ENCODE measurements at regions not wholly inside any gene's neighbourhood (a gene's known extent, or its start where the extent isn't known, plus 50 kb on each side); places are given as distances from the start of the nearest gene placed in this dataset.

DNA sequence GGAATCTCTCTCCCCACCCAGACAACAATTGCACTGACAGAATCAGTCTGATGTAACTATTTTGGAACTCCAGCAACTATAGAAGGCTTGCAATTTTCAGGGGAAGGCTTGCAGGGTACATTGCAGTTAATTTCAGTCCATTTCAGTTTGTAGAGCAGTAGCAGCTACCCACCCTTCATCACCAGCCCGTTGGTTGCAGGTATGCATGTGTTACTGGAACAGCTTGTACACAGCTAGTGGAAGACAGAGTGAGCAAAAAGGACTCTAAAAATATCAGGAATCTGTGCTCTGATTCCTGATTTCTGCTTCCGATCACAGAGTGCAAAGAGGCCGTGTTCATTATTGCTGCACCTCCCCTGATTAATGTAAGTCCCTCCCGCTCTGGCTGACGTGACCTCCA, 449.0 kb downstream of the NPHP4 start:
- Histone ChIP-seq H3K9me3 (ENCODE audit: control insufficient read depth, insufficient read depth, low read depth, low read length) (no peaks in the 10 kb centered on the region), H3K4me1 (ENCODE audit: control insufficient read depth, extremely low read depth, insufficient read depth, low read length) (no peaks in the 10 kb centered on the region), H2AFZ (ENCODE audit: low read length) (no peak overlapping the region), H3K27me3 (ENCODE audit: control insufficient read depth, insufficient read depth, low read length) (no peaks in the 10 kb centered on the region), H3K79me2 (ENCODE audit: control insufficient read depth, insufficient read depth, low read length) (no peaks in the 10 kb centered on the region), H3K4me2 (ENCODE audit: extremely low read depth, insufficient read depth, low read length) (no peak overlapping the region), H3K4me3 (replicated peaks in 1 of 4; ENCODE audit: control extremely low read depth in 1 of 4, insufficient read depth in 1 of 4, low read depth in 3 of 4, low read length in 4 of 4) (no peak overlapping the region), H3K9ac (ENCODE audit: insufficient read depth, low read length) (no peak overlapping the region), H4K20me1 (ENCODE audit: control insufficient read depth, extremely low read depth, insufficient read depth, low read length) (no peaks in the 10 kb centered on the region), H3K27ac (ENCODE audit: insufficient read depth, low read length) (no peak overlapping the region), H3K36me3 (ENCODE audit: control insufficient read depth, insufficient read depth, low read length) (no peaks in the 10 kb centered on the region)
- no peak for TF ChIP-seq EZH2 (IDR thresholded peaks at IDR 0.05; ENCODE audit: low read length, missing control alignments)
- TF ChIP-seq, protein P1, sequence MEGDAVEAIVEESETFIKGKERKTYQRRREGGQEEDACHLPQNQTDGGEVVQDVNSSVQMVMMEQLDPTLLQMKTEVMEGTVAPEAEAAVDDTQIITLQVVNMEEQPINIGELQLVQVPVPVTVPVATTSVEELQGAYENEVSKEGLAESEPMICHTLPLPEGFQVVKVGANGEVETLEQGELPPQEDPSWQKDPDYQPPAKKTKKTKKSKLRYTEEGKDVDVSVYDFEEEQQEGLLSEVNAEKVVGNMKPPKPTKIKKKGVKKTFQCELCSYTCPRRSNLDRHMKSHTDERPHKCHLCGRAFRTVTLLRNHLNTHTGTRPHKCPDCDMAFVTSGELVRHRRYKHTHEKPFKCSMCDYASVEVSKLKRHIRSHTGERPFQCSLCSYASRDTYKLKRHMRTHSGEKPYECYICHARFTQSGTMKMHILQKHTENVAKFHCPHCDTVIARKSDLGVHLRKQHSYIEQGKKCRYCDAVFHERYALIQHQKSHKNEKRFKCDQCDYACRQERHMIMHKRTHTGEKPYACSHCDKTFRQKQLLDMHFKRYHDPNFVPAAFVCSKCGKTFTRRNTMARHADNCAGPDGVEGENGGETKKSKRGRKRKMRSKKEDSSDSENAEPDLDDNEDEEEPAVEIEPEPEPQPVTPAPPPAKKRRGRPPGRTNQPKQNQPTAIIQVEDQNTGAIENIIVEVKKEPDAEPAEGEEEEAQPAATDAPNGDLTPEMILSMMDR (conservative IDR thresholded peaks at IDR 0.05 in 1 of 2, IDR thresholded peaks at IDR 0.05 in 1 of 2; ENCODE audit: low read depth in 1 of 2, low read length in 2 of 2), result no peak
- no peak for DNase-seq (ENCODE audit: low read depth in 2 of 2)

DNA sequence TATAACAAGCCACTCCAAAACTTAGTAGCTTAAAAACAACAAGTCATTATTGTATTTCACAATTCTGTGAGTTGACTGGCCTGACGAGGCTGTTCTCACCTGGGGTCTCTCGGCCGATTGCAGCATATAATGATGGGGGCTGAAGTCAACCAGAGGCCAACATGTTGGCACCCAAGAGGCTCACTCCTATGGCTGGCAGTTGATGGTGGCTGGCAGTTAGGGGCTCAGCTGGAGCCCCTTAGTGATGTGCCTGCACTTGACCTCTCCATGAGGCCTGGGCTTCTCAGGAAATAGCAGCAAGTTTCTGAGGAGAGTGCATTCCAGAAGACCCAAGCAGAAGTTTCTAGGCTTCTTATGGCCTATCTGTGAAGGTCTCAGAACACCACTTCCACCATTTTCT, 459.4 kb downstream of the NPHP4 start:
- Histone ChIP-seq H3K9ac (ENCODE audit: insufficient read depth, low read length) (no peak overlapping the region), H3K27ac (ENCODE audit: insufficient read depth, low read length) (no peak overlapping the region), H3K36me3 (ENCODE audit: control insufficient read depth, insufficient read depth, low read length) (no peaks in the 10 kb centered on the region), H3K4me1 (ENCODE audit: control insufficient read depth, extremely low read depth, insufficient read depth, low read length) (no peaks in the 10 kb centered on the region), H4K20me1 (ENCODE audit: control insufficient read depth, extremely low read depth, insufficient read depth, low read length) (no peaks in the 10 kb centered on the region), H3K9me3 (ENCODE audit: control insufficient read depth, insufficient read depth, low read depth, low read length) (no peaks in the 10 kb centered on the region), H3K79me2 (ENCODE audit: control insufficient read depth, insufficient read depth, low read length) (no peaks in the 10 kb centered on the region), H3K4me2 (ENCODE audit: extremely low read depth, insufficient read depth, low read length) (no peak overlapping the region), H3K4me3 (replicated peaks in 1 of 4; ENCODE audit: control extremely low read depth in 1 of 4, insufficient read depth in 1 of 4, low read depth in 3 of 4, low read length in 4 of 4) (no peak overlapping the region), H3K27me3 (ENCODE audit: control insufficient read depth, insufficient read depth, low read length) (no peaks in the 10 kb centered on the region), H2AFZ (ENCODE audit: low read length) (no peak overlapping the region)
- TF ChIP-seq, protein P1 (conservative IDR thresholded peaks at IDR 0.05 in 1 of 2, IDR thresholded peaks at IDR 0.05 in 1 of 2; ENCODE audit: low read depth in 1 of 2, low read length in 2 of 2), result no peak
- TF ChIP-seq EZH2 (IDR thresholded peaks at IDR 0.05; ENCODE audit: low read length, missing control alignments), result no peak
- no peak for DNase-seq (ENCODE audit: low read depth in 2 of 2)

DNA sequence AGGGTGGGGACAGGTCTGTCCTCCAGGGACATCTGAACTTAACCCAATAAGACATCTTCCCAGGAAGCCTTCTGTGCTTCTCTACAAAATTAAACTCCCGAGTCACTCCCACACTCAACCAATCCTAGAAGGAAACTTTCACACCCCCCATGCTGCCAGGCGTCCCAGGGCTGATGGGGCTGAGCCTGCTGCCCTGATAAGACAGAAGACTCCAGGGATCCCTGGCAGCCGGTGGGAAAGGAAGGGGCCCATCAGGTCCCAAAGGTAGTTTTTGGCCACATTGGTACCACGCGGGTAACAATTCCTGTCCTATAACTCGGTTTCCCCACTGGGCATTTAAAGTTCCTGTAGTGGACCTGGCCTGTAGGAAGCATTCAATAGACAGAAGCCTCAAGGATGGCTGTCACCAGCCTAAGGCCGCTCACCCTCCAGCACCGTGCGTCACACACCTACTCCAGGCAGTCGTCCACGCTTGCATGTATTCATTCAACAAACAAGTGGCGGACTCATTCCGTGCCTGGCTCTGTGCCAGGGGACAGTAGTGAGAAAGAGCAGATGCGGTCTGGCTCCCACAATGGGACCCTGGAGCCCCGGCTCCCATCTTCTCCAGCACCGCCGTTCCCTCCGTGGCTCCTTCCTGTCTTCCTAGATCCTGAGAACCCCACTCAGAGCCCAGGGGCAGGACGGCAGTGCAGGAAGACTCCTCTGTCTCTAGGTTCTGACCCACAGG, 465.2 kb downstream of the NPHP4 start:
- Histone ChIP-seq H2AFZ (ENCODE audit: low read length) (no peak overlapping the region), H4K20me1 (ENCODE audit: control insufficient read depth, extremely low read depth, insufficient read depth, low read length) (no peaks in the 10 kb centered on the region), H3K36me3 (ENCODE audit: control insufficient read depth, insufficient read depth, low read length) (no peaks in the 10 kb centered on the region), H3K4me3 (replicated peaks in 1 of 4; ENCODE audit: control extremely low read depth in 1 of 4, insufficient read depth in 1 of 4, low read depth in 3 of 4, low read length in 4 of 4) (no peak overlapping the region), H3K27ac (ENCODE audit: insufficient read depth, low read length) (no peak overlapping the region), H3K4me1 (ENCODE audit: control insufficient read depth, extremely low read depth, insufficient read depth, low read length) (no peaks in the 10 kb centered on the region), H3K9ac (ENCODE audit: insufficient read depth, low read length) (no peak overlapping the region), H3K9me3 (ENCODE audit: control insufficient read depth, insufficient read depth, low read depth, low read length) (no peaks in the 10 kb centered on the region), H3K4me2 (ENCODE audit: extremely low read depth, insufficient read depth, low read length) (no peak overlapping the region), H3K79me2 (ENCODE audit: control insufficient read depth, insufficient read depth, low read length) (no peaks in the 10 kb centered on the region), H3K27me3 (ENCODE audit: control insufficient read depth, insufficient read depth, low read length) (no peaks in the 10 kb centered on the region)
- TF ChIP-seq, protein P1 (conservative IDR thresholded peaks at IDR 0.05 in 1 of 2, IDR thresholded peaks at IDR 0.05 in 1 of 2; ENCODE audit: low read depth in 1 of 2, low read length in 2 of 2), result no peak
- TF ChIP-seq EZH2 (IDR thresholded peaks at IDR 0.05; ENCODE audit: low read length, missing control alignments), result no peak
- DNase-seq (ENCODE audit: low read depth in 2 of 2), result no peak

All from fibroblast of lung (primary cell).